Right lobe of liver (tissue), 4 donors: ENCODE measurements at regions not wholly inside any gene's neighbourhood (a gene's known extent, or its start where the extent isn't known, plus 50 kb on each side); places are given as distances from the start of the nearest gene placed in this dataset.

Experiments used
- POLR2A ChIP-seq: fragments of 450-650 bp; IDR thresholded peaks from one replicate; pipeline ENCODE4 v1.6.1; 2017; ENCODE audit warnings: antibody characterized with exemption, mild to moderate bottlenecking
- TF ChIP-seq, protein P1 (sequence below), 4 donors: fragments of 200-600 bp in 3 of 4; fragments of 450-650 bp in 1 of 4; IDR thresholded peaks; one replicate each; pipeline versions ENCODE4 v1.5.1 to v1.8.0; 2016 to 2022; ENCODE audit warnings: antibody characterized with exemption in 4 of 4, mild to moderate bottlenecking in 2 of 4
- donor health status: DM: no; HTN: no; CAD: no.
- donor health status: DM: no; HTN: no; CAD: no.
- donor health status: DM: no; HTN: yes; CAD: no.

DNA sequence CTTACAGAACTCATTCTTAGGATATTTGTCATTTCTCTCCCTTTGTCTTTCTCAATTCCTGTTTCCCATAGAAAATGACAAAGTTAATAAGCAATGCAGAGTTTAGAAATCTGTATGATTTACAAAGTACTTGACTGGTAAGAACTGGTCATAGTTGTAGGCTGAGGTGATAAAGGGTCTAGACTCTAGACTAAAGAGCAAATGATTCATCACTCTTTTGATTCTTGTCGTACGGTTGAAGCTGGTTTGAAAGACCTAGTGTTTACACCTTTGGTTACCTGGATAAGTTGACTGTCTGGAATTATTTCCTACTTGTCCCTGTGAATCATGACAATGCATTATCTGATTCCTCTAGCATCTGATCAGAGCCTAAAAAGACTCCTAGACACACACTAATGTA lies 58.9 kb upstream of the TP63 start:
- TF ChIP-seq, protein P1, sequence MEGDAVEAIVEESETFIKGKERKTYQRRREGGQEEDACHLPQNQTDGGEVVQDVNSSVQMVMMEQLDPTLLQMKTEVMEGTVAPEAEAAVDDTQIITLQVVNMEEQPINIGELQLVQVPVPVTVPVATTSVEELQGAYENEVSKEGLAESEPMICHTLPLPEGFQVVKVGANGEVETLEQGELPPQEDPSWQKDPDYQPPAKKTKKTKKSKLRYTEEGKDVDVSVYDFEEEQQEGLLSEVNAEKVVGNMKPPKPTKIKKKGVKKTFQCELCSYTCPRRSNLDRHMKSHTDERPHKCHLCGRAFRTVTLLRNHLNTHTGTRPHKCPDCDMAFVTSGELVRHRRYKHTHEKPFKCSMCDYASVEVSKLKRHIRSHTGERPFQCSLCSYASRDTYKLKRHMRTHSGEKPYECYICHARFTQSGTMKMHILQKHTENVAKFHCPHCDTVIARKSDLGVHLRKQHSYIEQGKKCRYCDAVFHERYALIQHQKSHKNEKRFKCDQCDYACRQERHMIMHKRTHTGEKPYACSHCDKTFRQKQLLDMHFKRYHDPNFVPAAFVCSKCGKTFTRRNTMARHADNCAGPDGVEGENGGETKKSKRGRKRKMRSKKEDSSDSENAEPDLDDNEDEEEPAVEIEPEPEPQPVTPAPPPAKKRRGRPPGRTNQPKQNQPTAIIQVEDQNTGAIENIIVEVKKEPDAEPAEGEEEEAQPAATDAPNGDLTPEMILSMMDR (IDR thresholded peaks at IDR 0.05) = no peak
- no peak for TF ChIP-seq POLR2A
